Loucy (cell line): ENCODE measurements at regions not wholly inside any gene's neighbourhood (a gene's known extent, or its start where the extent isn't known, plus 50 kb on each side); places are given as distances from the start of the nearest gene placed in this dataset.

ENCODE experiments used
- H2AFZ ChIP-seq: fragments of 200-600 bp; sonication (generic); 2 replicates; pipeline ENCODE4 v1.6.0; 2016; ENCODE audit warnings: antibody characterized with exemption, mild to moderate bottlenecking, low read length, moderate library complexity
- H3F3A ChIP-seq: fragments of 200-600 bp; 2 replicates; pipeline ENCODE4 v1.6.0; 2016; ENCODE audit warnings: antibody characterized with exemption, low read depth, mild to moderate bottlenecking
- H3K27me3 ChIP-seq: fragments of 200-600 bp; sonication (generic); 2 replicates; pipeline ENCODE4 v1.6.1; 2014; ENCODE audit warnings: low read length, mild to moderate bottlenecking; ENCODE audit not compliant: insufficient read depth, poor library complexity, severe bottlenecking
- H3K36me3 ChIP-seq: fragments of 200-600 bp; sonication (generic); 2 replicates; pipeline ENCODE4 v1.6.1; 2016; ENCODE audit warnings: low read length; ENCODE audit not compliant: insufficient read depth
- H3K4me1 ChIP-seq: fragments of 200-600 bp; sonication (generic); 2 replicates; pipeline ENCODE4 v1.5.1; 2014; ENCODE audit warnings: low read length, mild to moderate bottlenecking; ENCODE audit not compliant: insufficient read depth, poor library complexity, severe bottlenecking
- H3K4me2 ChIP-seq: fragments of 200-600 bp; sonication (generic); 2 replicates; pipeline ENCODE4 v1.6.0; 2014; ENCODE audit warnings: antibody characterized with exemption, low read length, low read depth, mild to moderate bottlenecking; ENCODE audit not compliant: poor library complexity, severe bottlenecking
- H3K4me3 ChIP-seq: fragments of 200-600 bp; sonication (generic); 2 replicates; pipeline ENCODE4 v1.5.1; 2014; ENCODE audit warnings: low read length, mild to moderate bottlenecking, mixed read lengths; ENCODE audit not compliant: poor library complexity, severe bottlenecking
- H3K79me2 ChIP-seq: fragments of 200-600 bp; sonication (generic); 2 replicates; pipeline ENCODE4 v1.6.1; 2014; ENCODE audit warnings: low read length; ENCODE audit not compliant: insufficient read depth
- H3K9ac ChIP-seq: fragments of 200-600 bp; sonication (generic); 2 replicates; pipeline ENCODE4 v1.6.0; 2014; ENCODE audit warnings: mild to moderate bottlenecking, low read depth, low read length, moderate library complexity; ENCODE audit not compliant: poor library complexity, severe bottlenecking
- H3K9me2 ChIP-seq: fragments of 200-600 bp; sonication (generic); replicated peaks from 2 replicates; pipeline ENCODE4 v1.6.1; 2016; ENCODE audit warnings: low read depth, low read length, mixed read lengths
- H3K9me3 ChIP-seq: fragments of 200-600 bp; sonication (generic); 2 replicates; pipeline ENCODE4 v1.6.1; 2014; ENCODE audit warnings: mild to moderate bottlenecking, antibody characterized with exemption, low read length, low read depth; ENCODE audit not compliant: insufficient read depth
- H4K20me1 ChIP-seq: fragments of 200-600 bp; sonication (generic); 2 replicates; pipeline ENCODE4 v1.6.0; 2014; ENCODE audit warnings: antibody characterized with exemption, low read length, mild to moderate bottlenecking; ENCODE audit not compliant: insufficient read depth, poor library complexity, severe bottlenecking
- EZH2phosphoT487 ChIP-seq: fragments of 200-600 bp; IDR thresholded peaks from 2 replicates; pipeline ENCODE4 v1.6.1; 2018; ENCODE audit warnings: antibody characterized with exemption, mild to moderate bottlenecking, moderate library complexity, borderline replicate concordance
- TF ChIP-seq, protein P1 (sequence below): fragments of 200-600 bp; sonication (generic); conservative IDR thresholded peaks from 2 replicates; pipeline ENCODE4 v1.5.1; 2014; ENCODE audit warnings: mild to moderate bottlenecking, antibody characterized with exemption, low read length

- Histone ChIP-seq H3K4me2 (no peak overlapping the region), H4K20me1 (no peaks in the 10 kb centered on the region), H3F3A (no peaks in the 10 kb centered on the region), H3K4me3 (no peak overlapping the region), H3K9me2 (no peaks in the 10 kb centered on the region), H3K27me3 (no peaks in the 10 kb centered on the region), H3K4me1 (no peaks in the 10 kb centered on the region), H3K9me3 (no peaks in the 10 kb centered on the region), H3K79me2 (no peaks in the 10 kb centered on the region), H2AFZ (no peak overlapping the region), H3K36me3 (no peaks in the 10 kb centered on the region), H3K9ac (no peak overlapping the region)
- TF ChIP-seq, protein P1, sequence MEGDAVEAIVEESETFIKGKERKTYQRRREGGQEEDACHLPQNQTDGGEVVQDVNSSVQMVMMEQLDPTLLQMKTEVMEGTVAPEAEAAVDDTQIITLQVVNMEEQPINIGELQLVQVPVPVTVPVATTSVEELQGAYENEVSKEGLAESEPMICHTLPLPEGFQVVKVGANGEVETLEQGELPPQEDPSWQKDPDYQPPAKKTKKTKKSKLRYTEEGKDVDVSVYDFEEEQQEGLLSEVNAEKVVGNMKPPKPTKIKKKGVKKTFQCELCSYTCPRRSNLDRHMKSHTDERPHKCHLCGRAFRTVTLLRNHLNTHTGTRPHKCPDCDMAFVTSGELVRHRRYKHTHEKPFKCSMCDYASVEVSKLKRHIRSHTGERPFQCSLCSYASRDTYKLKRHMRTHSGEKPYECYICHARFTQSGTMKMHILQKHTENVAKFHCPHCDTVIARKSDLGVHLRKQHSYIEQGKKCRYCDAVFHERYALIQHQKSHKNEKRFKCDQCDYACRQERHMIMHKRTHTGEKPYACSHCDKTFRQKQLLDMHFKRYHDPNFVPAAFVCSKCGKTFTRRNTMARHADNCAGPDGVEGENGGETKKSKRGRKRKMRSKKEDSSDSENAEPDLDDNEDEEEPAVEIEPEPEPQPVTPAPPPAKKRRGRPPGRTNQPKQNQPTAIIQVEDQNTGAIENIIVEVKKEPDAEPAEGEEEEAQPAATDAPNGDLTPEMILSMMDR: no peak
- TF ChIP-seq EZH2phosphoT487: no peak
Measured at GRCh38 chr10:78618050-78618449, 450.7 kb upstream of the ZMIZ1 start.

DNA sequence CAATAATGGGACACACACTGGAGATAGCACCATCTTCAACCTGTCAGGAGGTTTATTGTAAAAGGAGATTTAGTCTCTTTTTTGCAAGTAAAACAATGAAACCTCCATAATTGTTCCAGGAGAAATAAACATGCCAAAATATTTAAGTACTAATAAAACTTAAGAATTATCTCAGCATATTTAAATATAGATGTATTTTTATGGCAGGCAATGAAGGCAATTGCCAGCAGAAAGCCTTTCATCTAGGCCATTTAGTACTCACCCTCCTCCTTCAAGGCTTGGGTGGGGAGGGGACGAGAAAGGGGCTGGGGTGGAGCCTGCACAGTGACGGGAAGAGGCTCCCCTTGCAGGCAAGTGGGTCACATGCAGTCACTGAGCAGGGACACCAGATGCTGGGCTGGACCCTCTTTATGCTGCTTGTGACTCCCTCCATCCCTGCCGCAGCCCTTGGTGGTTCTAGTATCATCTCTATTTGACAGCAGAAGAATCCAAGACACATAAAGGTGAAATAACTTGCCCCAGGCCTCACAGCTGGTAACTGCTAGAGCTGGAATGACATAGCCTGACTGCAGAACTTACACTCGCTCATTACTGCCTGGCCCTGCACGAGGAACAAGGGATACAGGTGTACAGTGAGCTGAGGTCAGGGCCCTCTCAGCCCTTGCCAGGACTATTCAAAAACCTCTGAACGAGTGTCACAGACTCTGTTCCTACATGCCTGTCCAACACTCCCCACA is 449.5 kb upstream of the ZMIZ1 start:
- Histone ChIP-seq H2AFZ (no peak overlapping the region), H3K9ac (no peak overlapping the region), H3K9me2 (no peaks in the 10 kb centered on the region), H3K27me3 (no peaks in the 10 kb centered on the region), H3K4me3 (no peak overlapping the region), H3K36me3 (no peaks in the 10 kb centered on the region), H4K20me1 (no peaks in the 10 kb centered on the region), H3K4me2 (no peak overlapping the region), H3F3A (no peaks in the 10 kb centered on the region), H3K4me1 (no peaks in the 10 kb centered on the region), H3K9me3 (no peaks in the 10 kb centered on the region), H3K79me2 (no peaks in the 10 kb centered on the region)
- TF ChIP-seq EZH2phosphoT487: no peak
- TF ChIP-seq, protein P1: no peak

DNA sequence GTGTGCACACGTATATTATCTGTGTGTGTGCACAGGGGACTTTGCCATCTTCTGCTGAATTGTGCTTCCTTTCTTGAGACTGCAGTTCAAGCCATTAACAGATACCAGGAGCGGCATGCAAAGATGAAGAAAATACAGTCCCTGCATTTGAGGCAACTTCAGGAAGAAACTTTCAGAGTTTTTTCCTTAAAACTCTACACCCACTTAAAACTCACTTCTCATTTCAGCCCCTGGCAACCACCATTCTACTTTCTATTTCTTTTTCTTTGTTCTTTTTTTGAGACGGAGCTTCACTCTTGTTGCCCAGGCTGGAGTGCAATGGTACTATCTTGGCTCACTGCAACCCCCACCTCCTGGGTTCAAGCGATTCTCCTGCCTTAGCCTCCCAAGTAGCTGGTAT is 448.9 kb upstream of the ZMIZ1 start:
- Histone ChIP-seq H3K79me2 (no peaks in the 10 kb centered on the region), H2AFZ (no peak overlapping the region), H3F3A (no peaks in the 10 kb centered on the region), H3K4me3 (no peak overlapping the region), H3K36me3 (no peaks in the 10 kb centered on the region), H4K20me1 (no peaks in the 10 kb centered on the region), H3K9ac (no peak overlapping the region), H3K4me2 (no peak overlapping the region), H3K9me3 (no peaks in the 10 kb centered on the region), H3K4me1 (no peaks in the 10 kb centered on the region), H3K9me2 (no peaks in the 10 kb centered on the region), H3K27me3 (no peaks in the 10 kb centered on the region)
- no peak for TF ChIP-seq EZH2phosphoT487
- TF ChIP-seq, protein P1: no peak
